HG03520 (cell line): ENCODE measurements at regions not wholly inside any gene's neighbourhood (a gene's known extent, or its start where the extent isn't known, plus 50 kb on each side); places are given as distances from the start of the nearest gene placed in this dataset.

Experiments
- ATAC-seq: cut with Tn5 transposase; IDR thresholded peaks from one replicate; pipeline ENCODE4 v1.9.1; 2021; ENCODE audit warnings: mild to moderate bottlenecking, moderate library complexity; ENCODE audit not compliant: unreplicated experiment

GRCh38 chr3:177944228-177944661, 592.0 kb upstream of the KCNMB2 start:
- ATAC-seq: no peak

DNA sequence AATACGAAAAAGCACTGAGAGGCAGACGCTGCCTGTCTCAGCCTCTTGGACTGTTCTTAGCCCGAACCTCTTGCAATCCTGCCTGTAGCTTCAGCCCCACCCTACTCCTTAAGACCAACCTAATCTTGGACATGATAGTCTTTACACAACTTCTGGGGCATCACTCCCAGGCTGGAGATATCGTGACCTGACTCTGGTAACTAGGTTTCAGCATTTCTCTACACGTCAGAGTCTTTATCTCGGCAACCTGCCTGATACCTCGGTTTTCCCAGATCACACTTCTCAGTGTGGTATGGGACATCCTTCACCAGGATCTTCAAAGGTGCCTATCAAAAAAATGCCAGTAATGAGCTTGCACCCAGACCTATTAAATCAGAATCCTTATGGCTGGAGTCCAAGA, 590.2 kb upstream of the KCNMB2 start:
- ATAC-seq: no peak

DNA sequence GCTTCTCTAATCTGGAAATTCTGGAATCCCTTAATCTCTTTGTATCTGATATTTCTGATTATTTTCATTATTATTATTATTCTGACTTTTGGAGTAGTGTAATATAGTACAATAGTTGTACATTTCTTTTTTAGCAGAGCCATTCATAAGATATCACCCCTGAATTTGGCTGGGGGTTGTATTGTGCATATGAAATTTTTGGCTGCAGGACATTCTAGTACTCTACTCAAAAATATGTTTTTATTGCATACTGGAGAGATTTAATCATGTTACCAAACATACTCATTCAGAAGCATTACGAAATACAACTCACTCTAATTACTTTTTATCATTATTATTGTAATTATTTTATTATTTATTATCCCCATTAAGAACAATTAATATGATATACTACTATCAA, 589.7 kb upstream of the KCNMB2 start:
- no peak for ATAC-seq

DNA sequence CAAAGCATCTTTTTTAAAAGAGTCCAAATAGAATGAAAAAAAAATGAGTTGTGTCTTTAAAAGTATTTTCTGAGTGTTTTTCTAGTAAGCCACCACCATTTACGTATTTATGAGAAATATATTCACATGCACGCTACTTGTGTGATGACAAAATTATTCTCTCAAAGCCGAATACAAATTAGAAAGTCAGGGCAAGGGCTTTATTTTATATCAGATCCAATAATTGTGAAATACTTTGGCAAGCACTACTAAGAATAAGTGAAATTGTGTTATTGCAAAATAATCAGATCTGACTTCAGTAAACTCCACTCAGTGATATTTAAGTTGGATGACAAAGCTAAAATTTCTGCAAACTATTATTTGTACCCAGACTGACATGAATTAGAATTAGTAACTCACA, 589.3 kb upstream of the KCNMB2 start:
- ATAC-seq: no peak

- no peak for ATAC-seq
These were observed 588.3 kb upstream of the KCNMB2 start for GRCh38 chr3:177947901-177948300.

DNA sequence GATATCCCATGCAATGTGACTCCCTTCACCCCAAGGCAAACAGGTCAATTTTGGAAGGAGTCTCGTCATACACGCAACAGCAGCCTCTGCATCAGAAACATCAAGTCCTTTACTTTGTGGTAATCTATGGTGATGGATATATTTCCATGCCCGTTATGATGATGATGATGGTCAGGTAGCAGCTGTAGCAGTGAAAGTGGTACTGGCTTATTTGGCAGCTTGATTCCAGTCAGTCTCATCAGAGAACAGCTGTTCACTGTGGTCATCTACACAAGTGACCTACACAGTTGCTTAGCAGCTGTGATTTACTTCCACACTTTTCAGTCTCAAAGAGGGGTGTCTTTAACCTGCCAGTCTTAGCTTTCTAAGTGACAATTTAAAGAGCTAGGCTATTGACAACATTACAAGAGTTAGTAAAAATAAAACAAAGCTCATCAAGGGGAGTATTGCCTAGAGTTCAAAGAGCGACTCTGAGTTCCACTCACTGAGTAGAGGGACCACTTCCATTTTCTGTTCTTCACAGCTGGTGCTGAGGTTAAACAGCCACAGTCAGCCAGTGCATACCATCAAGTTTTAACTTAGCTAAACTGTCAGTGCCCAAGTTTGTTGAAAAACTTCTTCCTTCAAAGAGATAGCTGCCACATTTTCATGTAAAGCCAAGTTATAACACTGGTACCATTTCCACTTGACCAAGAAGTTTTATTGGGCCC, 587.4 kb upstream of the KCNMB2 start:
- ATAC-seq: peak; percentile 77

DNA sequence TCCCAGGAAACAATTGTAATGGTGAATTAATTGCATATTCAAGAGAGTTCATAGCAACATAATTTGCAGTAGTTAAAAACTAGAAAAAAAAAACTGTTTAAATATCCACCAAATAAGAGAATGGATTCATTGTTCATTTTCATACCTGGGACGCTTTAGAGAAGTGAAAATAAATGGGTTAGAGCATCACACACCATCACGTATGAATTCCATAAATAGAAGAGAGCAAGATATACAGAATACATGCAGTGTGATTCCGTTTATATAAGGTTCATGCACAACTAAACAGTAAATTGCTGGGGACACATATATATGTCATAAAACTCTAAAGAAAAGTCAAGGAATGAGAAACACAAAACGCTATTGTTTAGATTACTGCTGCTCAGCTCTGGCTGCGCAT, 577.0 kb upstream of the KCNMB2 start:
- ATAC-seq: no peak

- ATAC-seq: no peak
These were observed 576.2 kb upstream of the KCNMB2 start for GRCh38 chr3:177960014-177960413.

DNA sequence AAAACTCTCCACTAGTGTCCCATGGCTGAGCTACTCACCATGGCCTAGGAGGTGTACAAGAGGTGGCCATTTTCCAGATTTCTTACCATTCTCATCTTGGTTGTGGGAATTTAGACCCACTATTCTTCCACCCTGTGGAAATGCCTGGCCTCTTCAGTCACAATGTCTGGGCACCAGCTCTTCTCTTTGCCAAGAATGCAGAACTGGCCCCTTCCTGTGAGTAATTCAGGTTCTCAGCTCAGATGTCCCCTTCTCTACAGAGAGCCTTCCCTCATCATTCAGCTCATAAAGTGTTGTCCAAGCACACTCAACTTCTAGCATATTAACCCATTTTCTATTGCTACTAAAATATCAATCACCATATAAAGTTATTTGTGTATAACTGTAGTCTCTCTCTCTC, 575.5 kb upstream of the KCNMB2 start:
- no peak for ATAC-seq

DNA sequence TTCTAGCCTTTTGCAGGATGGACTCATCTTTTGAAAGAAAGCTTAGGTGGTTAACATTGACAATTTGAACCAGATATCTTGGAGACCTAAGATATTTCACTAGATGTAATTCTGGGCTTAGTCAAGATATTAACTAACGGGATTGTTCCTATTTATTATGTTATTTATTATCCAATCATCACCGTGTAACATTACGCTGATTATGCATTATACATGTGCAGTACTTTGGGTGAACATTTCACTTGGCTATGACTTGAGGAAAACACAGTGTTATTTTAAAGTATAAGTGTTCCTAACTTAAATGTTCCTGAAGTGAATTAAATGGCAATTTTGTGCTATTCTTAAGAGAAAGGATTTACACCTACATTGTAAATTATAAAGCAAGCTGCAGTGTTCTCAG, 574.5 kb upstream of the KCNMB2 start:
- ATAC-seq: no peak

DNA sequence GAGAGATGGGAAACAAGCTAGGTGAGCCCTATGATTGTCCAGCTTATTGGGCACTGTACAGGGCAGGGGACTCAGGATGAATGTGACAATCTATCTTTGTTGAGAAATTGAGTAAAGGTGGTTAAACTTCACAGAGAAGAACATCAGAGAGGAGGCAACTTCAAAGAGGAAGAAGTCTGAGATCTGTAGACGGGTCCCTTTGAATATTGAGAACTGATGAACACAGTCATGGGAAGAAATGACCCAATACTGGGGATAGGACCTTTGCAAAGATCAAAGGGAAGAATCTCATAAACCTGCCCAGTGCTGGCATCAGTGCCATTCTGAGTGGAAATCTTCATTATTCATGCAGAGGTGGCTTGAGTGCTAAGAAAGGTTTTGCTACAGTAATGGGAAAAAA, 569.7 kb upstream of the KCNMB2 start:
- no peak for ATAC-seq

- ATAC-seq: no peak
These were observed 567.3 kb upstream of the KCNMB2 start for GRCh38 chr3:177968891-177969290.

GRCh38 chr3:177973241-177973840, 562.9 kb upstream of the KCNMB2 start:
- peak; percentile 52 for ATAC-seq

- no peak for ATAC-seq
These were observed 560.0 kb upstream of the KCNMB2 start for GRCh38 chr3:177976241-177976640.

DNA sequence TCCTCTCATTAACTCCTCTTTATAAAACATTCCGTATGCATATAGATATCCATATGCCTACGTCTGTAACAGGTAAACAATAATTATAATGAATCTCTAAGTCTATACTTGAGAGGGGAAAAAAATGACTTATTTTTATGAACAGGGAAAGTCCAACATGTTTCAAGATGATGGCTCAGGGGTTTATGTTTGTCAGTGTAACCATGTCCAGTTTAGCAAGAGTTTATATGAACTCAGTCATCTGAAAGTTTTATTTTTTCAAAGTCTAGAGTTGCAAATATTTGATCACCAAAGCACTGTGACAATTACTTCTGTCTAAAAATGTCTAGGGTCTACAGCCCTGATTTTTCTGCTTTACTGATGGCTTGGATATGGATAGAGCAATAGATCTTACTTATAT, 559.4 kb upstream of the KCNMB2 start:
- ATAC-seq: no peak

DNA sequence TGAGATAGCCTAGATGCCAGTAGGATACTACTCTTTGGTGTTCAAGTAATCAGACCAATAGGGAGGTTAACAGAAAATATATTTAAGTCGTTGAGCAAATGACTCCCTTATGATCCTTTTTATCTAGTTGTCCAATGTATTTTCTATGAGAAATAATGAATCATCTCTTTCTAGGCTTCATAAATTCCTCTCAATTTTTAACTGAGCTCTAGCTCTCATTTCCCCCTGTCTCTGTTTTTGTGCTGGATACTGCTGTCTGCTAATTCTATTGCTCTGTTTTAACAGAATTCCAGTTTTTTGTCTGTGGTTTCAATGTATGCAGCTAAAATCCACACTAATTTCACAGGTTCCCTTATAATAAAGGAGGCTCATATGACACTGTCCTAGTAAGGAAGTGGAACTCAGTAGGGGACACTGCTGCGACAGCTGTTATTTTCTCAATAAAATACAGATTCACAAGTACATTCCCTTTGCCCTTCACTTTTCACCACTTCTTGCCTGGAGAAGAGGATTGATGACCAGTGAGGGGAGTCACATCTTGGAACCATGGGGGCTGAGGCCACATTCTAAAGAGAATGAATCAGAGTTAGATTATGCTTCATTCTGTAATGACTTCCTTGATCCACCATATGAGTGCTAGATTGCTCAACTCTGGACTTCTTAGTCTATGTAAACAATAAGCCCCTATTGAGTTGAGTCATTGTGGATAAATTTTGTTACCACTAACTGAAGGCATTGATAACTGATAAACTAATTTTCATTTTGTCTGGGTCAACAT, 558.7 kb upstream of the KCNMB2 start:
- ATAC-seq: no peak

DNA sequence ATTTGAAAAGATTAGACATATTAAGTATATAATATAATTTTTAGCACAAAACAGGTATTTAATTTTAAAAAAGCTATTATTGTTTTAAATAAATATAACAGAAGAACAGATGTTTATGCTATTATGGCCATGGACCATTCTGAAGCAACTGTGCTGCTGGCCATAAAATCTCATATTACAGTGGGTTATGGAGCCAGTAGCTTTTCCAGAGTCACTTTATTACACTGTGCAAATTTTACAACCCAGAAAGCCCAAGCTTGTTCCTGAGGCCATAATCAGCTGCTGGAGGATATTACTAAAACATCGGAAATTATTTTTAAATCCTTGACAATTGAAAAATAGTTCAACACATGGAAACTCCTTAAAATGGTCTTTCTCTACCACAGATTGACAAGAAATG, 557.3 kb upstream of the KCNMB2 start:
- no peak for ATAC-seq

DNA sequence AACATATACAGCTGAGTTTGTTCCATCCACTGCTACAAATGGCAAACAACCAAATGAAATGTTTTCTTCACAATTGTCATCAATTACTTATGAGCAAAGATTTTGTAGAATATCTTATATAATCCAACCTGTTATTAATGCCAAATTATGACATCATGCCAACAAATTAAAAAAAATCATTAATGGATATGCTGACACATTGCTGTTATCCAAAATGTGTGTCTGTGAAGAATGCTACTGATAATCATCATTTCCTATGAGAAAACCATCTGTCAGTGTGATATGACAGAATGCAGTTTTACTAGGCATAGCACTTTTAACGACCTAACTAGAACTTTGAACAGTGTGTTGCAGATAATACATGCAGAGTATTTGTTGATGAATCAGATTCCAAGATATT, 556.5 kb upstream of the KCNMB2 start:
- no peak for ATAC-seq

- peak; percentile 35 for ATAC-seq
These were observed 554.7 kb upstream of the KCNMB2 start for GRCh38 chr3:177981576-177981975.

- peak; percentile 62 for ATAC-seq
These were observed 554.2 kb upstream of the KCNMB2 start for GRCh38 chr3:177982034-177982433.

GRCh38 chr3:177983320-177983719, 552.9 kb upstream of the KCNMB2 start:
- no peak for ATAC-seq
